Activated T-helper 2 cell treated with anti-CD3 and anti-CD28 coated beads, Interferon-gamma antibody, Interleukin-2, Interleukin-4, amounts not matched to agents 10 μg/mL and 5 μg/mL and 100 μg/mL, durations not matched to agents 14 hours and 24 hours and 36 hours (primary cell): ENCODE measurements at regions not wholly inside any gene's neighbourhood (a gene's known extent, or its start where the extent isn't known, plus 50 kb on each side); places are given as distances from the start of the nearest gene placed in this dataset.

Experiments
- DNase-seq: peaks from one replicate; pipeline ENCODE4 v3.0.0; 2021; ENCODE audit warnings: low spot score
- H3K27ac Mint-ChIP-seq: one replicate; pipeline ENCODE4 v1.8.0; 2021; ENCODE audit warnings: mixed read lengths
- H3K27me3 Mint-ChIP-seq: one replicate; pipeline ENCODE4 v1.8.0; 2021; ENCODE audit warnings: low read depth, mixed read lengths
- H3K36me3 Mint-ChIP-seq: one replicate; pipeline ENCODE4 v1.8.0; 2021; ENCODE audit warnings: low read depth, mixed read lengths
- H3K4me1 Mint-ChIP-seq: one replicate; pipeline ENCODE4 v1.8.0; 2021; ENCODE audit warnings: low read depth, mixed read lengths
- H3K4me3 Mint-ChIP-seq: one replicate; pipeline ENCODE4 v1.8.0; 2021; ENCODE audit warnings: low read depth, mild to moderate bottlenecking, moderate library complexity, mixed read lengths
- H3K9me3 Mint-ChIP-seq: one replicate; pipeline ENCODE4 v1.8.0; 2021; ENCODE audit warnings: mixed read lengths
- intact Hi-C: fragments of 100-400 bp; cut with micrococcal nuclease; formaldehyde crosslinking; loops from one replicate; pipeline ENCODE4 v1.15.1; 2023

- Mint-ChIP-seq H3K4me3 (no peak overlapping the region), H3K27me3 (no peaks in the 10 kb centered on the region), H3K36me3 (no peaks in the 10 kb centered on the region), H3K27ac (no peak overlapping the region), H3K9me3 (peaks cover under 1% of the 10 kb centered on the region), H3K4me1 (no peaks in the 10 kb centered on the region)
- DNase-seq: no peak
- intact Hi-C loops: no loop called here
Measured at GRCh38 chr11:106410902-106411301, 333.4 kb downstream of the AASDHPPT start.

- H3K27me3 Mint-ChIP-seq: no peaks in the 10 kb centered on the region
- H3K9me3 Mint-ChIP-seq: peaks cover 4% of the 10 kb centered on the region
- H3K27ac Mint-ChIP-seq: no peak overlapping the region
- no peaks in the 10 kb centered on the region for H3K4me1 Mint-ChIP-seq
- no peak for DNase-seq
- intact Hi-C loops: no loop called here
- no peaks in the 10 kb centered on the region for H3K36me3 Mint-ChIP-seq
- H3K4me3 Mint-ChIP-seq: no peak overlapping the region
Measured at GRCh38 chr11:106413222-106413621, 335.8 kb downstream of the AASDHPPT start.

GRCh38 chr11:106415510-106415909, 338.0 kb downstream of the AASDHPPT start:
- H3K36me3 Mint-ChIP-seq: no peaks in the 10 kb centered on the region
- H3K9me3 Mint-ChIP-seq: peaks cover 4% of the 10 kb centered on the region
- H3K4me1 Mint-ChIP-seq: no peaks in the 10 kb centered on the region
- DNase-seq: no peak
- no peaks in the 10 kb centered on the region for H3K27me3 Mint-ChIP-seq
- intact Hi-C loops: no loop called here
- no peak overlapping the region for H3K4me3 Mint-ChIP-seq
- H3K27ac Mint-ChIP-seq: no peak overlapping the region

GRCh38 chr11:106418791-106419190, 341.3 kb downstream of the AASDHPPT start:
- no peak overlapping the region for H3K4me3 Mint-ChIP-seq
- intact Hi-C loops: no loop called here
- no peaks in the 10 kb centered on the region for H3K36me3 Mint-ChIP-seq
- no peak for DNase-seq
- H3K9me3 Mint-ChIP-seq: peaks cover 4% of the 10 kb centered on the region
- no peak overlapping the region for H3K27ac Mint-ChIP-seq
- no peaks in the 10 kb centered on the region for H3K27me3 Mint-ChIP-seq
- no peaks in the 10 kb centered on the region for H3K4me1 Mint-ChIP-seq

- intact Hi-C loops: no loop called here
Measured at GRCh38 chr11:106420048-106420665, 342.7 kb downstream of the AASDHPPT start.

GRCh38 chr11:106420686-106421085, 343.2 kb downstream of the AASDHPPT start:
- H3K27me3 Mint-ChIP-seq: no peaks in the 10 kb centered on the region
- intact Hi-C loops: no loop called here
- DNase-seq: no peak
- H3K9me3 Mint-ChIP-seq: peaks cover 4% of the 10 kb centered on the region
- H3K36me3 Mint-ChIP-seq: no peaks in the 10 kb centered on the region
- H3K27ac Mint-ChIP-seq: no peak overlapping the region
- H3K4me3 Mint-ChIP-seq: no peak overlapping the region
- H3K4me1 Mint-ChIP-seq: no peaks in the 10 kb centered on the region

More at GRCh38 chr11:106420048-106420665, 342.7 kb downstream of the AASDHPPT start:
- no peak for DNase-seq
- H3K27me3 Mint-ChIP-seq: no peaks in the 10 kb centered on the region
- H3K4me3 Mint-ChIP-seq: no peak overlapping the region
- no peaks in the 10 kb centered on the region for H3K36me3 Mint-ChIP-seq
- peaks cover 4% of the 10 kb centered on the region for H3K9me3 Mint-ChIP-seq
- H3K27ac Mint-ChIP-seq: no peak overlapping the region
- H3K4me1 Mint-ChIP-seq: no peaks in the 10 kb centered on the region

- Mint-ChIP-seq H3K27me3 (no peaks in the 10 kb centered on the region), H3K36me3 (no peaks in the 10 kb centered on the region), H3K4me1 (no peaks in the 10 kb centered on the region), H3K9me3 (no peaks in the 10 kb centered on the region), H3K27ac (no peak overlapping the region), H3K4me3 (no peak overlapping the region)
- intact Hi-C loops: no loop called here
- no peak for DNase-seq
Measured at GRCh38 chr11:106421676-106422292, 344.3 kb downstream of the AASDHPPT start.

- Mint-ChIP-seq H3K27me3 (no peaks in the 10 kb centered on the region), H3K9me3 (no peaks in the 10 kb centered on the region)
- intact Hi-C loops: no loop called here
Measured at GRCh38 chr11:106422583-106422982, 345.1 kb downstream of the AASDHPPT start.

GRCh38 chr11:106424111-106424510, 346.6 kb downstream of the AASDHPPT start:
- DNase-seq: no peak
- H3K27ac Mint-ChIP-seq: no peak overlapping the region
- H3K9me3 Mint-ChIP-seq: no peaks in the 10 kb centered on the region
- intact Hi-C loops: no loop called here
- no peaks in the 10 kb centered on the region for H3K27me3 Mint-ChIP-seq
- no peak overlapping the region for H3K4me3 Mint-ChIP-seq
- H3K4me1 Mint-ChIP-seq: no peaks in the 10 kb centered on the region
- no peaks in the 10 kb centered on the region for H3K36me3 Mint-ChIP-seq

More at GRCh38 chr11:106422583-106422982, 345.1 kb downstream of the AASDHPPT start:
- Mint-ChIP-seq H3K4me3 (no peak overlapping the region), H3K4me1 (no peaks in the 10 kb centered on the region), H3K27ac (no peak overlapping the region), H3K36me3 (no peaks in the 10 kb centered on the region)
- no peak for DNase-seq

GRCh38 chr11:106425819-106426218, 348.4 kb downstream of the AASDHPPT start:
- Mint-ChIP-seq H3K27ac (no peak overlapping the region), H3K27me3 (no peaks in the 10 kb centered on the region), H3K9me3 (no peaks in the 10 kb centered on the region), H3K4me3 (no peak overlapping the region), H3K36me3 (no peaks in the 10 kb centered on the region), H3K4me1 (no peaks in the 10 kb centered on the region)
- DNase-seq: no peak
- intact Hi-C loops: no loop called here

- no peak for DNase-seq
- H3K9me3 Mint-ChIP-seq: no peaks in the 10 kb centered on the region
- intact Hi-C loops: no loop called here
- no peaks in the 10 kb centered on the region for H3K27me3 Mint-ChIP-seq
- H3K36me3 Mint-ChIP-seq: no peaks in the 10 kb centered on the region
- no peak overlapping the region for H3K4me3 Mint-ChIP-seq
- H3K4me1 Mint-ChIP-seq: no peaks in the 10 kb centered on the region
- no peak overlapping the region for H3K27ac Mint-ChIP-seq
Measured at GRCh38 chr11:106426696-106427095, 349.2 kb downstream of the AASDHPPT start.

GRCh38 chr11:106427736-106428135, 350.3 kb downstream of the AASDHPPT start:
- no peaks in the 10 kb centered on the region for H3K4me1 Mint-ChIP-seq
- no peaks in the 10 kb centered on the region for H3K36me3 Mint-ChIP-seq
- H3K4me3 Mint-ChIP-seq: no peak overlapping the region
- no peaks in the 10 kb centered on the region for H3K27me3 Mint-ChIP-seq
- intact Hi-C loops: no loop called here
- peaks cover 7% of the 10 kb centered on the region for H3K9me3 Mint-ChIP-seq
- DNase-seq: no peak
- no peak overlapping the region for H3K27ac Mint-ChIP-seq

GRCh38 chr11:106442032-106442431, 364.6 kb downstream of the AASDHPPT start:
- Mint-ChIP-seq H3K36me3 (no peaks in the 10 kb centered on the region), H3K27ac (no peak overlapping the region), H3K4me1 (no peaks in the 10 kb centered on the region), H3K27me3 (no peaks in the 10 kb centered on the region), H3K4me3 (no peak overlapping the region), H3K9me3 (peaks cover 4% of the 10 kb centered on the region)
- no peak for DNase-seq
- intact Hi-C loops: no loop called here
